ENCODE measurements at regions not wholly inside any gene's neighbourhood (a gene's known extent, or its start where the extent isn't known, plus 50 kb on each side); places are given as distances from the start of the nearest gene placed in this dataset.

GRCh38 chr13:68984688-68985319 lies 1122.8 kb upstream of the ATXN8OS start (continued):
- TF ChIP-seq SIN3A (IDR thresholded peaks at IDR 0.05; ENCODE audit: borderline replicate concordance in 2 of 2, control insufficient read depth in 1 of 2, low read depth in 2 of 2, low read length in 2 of 2) (no peak), HOMEZ (CRISPR knock-in tag; IDR thresholded peaks at IDR 0.05) (no peak), MGA (IDR thresholded peaks at IDR 0.05) (peak; percentile 75), PBX2 (CRISPR knock-in tag; IDR thresholded peaks at IDR 0.05; ENCODE audit: low read depth) (no peak), PBX2 (tag; conservative IDR thresholded peaks at IDR 0.05; ENCODE audit: low read depth) (no peak), EGR1 (conservative IDR thresholded peaks at IDR 0.05) (no peak)

Measured in K562 (cell line).